Neural crest cell (in vitro differentiated cells): ENCODE measurements at regions not wholly inside any gene's neighbourhood (a gene's known extent, or its start where the extent isn't known, plus 50 kb on each side); places are given as distances from the start of the nearest gene placed in this dataset.

Source experiments
- DNase-seq: peaks from one replicate; pipeline ENCODE4 v3.0.0; 2021; ENCODE audit warnings: low read depth, mixed read lengths, low spot score
- H3K27ac Mint-ChIP-seq: one replicate; pipeline ENCODE4 v1.8.0; 2021; ENCODE audit warnings: mild to moderate bottlenecking, mixed read lengths; ENCODE audit not compliant: unreplicated experiment
- H3K27me3 Mint-ChIP-seq: 2 replicates; pipeline ENCODE4 v1.8.0; 2021; ENCODE audit warnings: low read depth, mild to moderate bottlenecking, mixed read lengths
- H3K36me3 Mint-ChIP-seq: 2 replicates; pipeline ENCODE4 v1.8.0; 2021; ENCODE audit warnings: low read depth, mild to moderate bottlenecking, mixed read lengths
- H3K4me1 Mint-ChIP-seq: 2 replicates; pipeline ENCODE4 v1.8.0; 2021; ENCODE audit warnings: mixed read lengths
- H3K4me3 Mint-ChIP-seq: one replicate; pipeline ENCODE4 v1.8.0; 2021; ENCODE audit warnings: mild to moderate bottlenecking, mixed read lengths
- H3K9me3 Mint-ChIP-seq: 2 replicates; pipeline ENCODE4 v1.8.0; 2021; ENCODE audit warnings: mixed read lengths
- CTCF ChIP-seq: fragments of 200-600 bp; sonication (generic); conservative IDR thresholded peaks from 2 replicates; pipeline ENCODE4 v1.5.0; 2021; ENCODE audit warnings: antibody characterized with exemption, mild to moderate bottlenecking

GRCh38 chr3:83769791-83770663 is 1188.8 kb upstream of the CADM2 start:
- no peaks in the 10 kb centered on the region for H3K27me3 Mint-ChIP-seq
- H3K4me3 Mint-ChIP-seq: no peak overlapping the region
- no peak for DNase-seq
- no peaks in the 10 kb centered on the region for H3K4me1 Mint-ChIP-seq
- no peak overlapping the region for H3K27ac Mint-ChIP-seq
- H3K9me3 Mint-ChIP-seq: peaks cover 3% of the 10 kb centered on the region
- no peaks in the 10 kb centered on the region for H3K36me3 Mint-ChIP-seq
- no peak for TF ChIP-seq CTCF

GRCh38 chr3:83770664-83771402 is 1188.0 kb upstream of the CADM2 start:
- no peak for TF ChIP-seq CTCF
- DNase-seq: no peak
- H3K9me3 Mint-ChIP-seq: peaks cover 3% of the 10 kb centered on the region
- H3K27me3 Mint-ChIP-seq: no peaks in the 10 kb centered on the region
- H3K4me3 Mint-ChIP-seq: no peak overlapping the region
- no peak overlapping the region for H3K27ac Mint-ChIP-seq
- no peaks in the 10 kb centered on the region for H3K4me1 Mint-ChIP-seq
- H3K36me3 Mint-ChIP-seq: no peaks in the 10 kb centered on the region

GRCh38 chr3:83802801-83803200 is 1156.0 kb upstream of the CADM2 start:
- no peak for DNase-seq
- TF ChIP-seq CTCF: no peak
- no peaks in the 10 kb centered on the region for H3K4me1 Mint-ChIP-seq
- no peaks in the 10 kb centered on the region for H3K9me3 Mint-ChIP-seq
- H3K4me3 Mint-ChIP-seq: no peak overlapping the region
- H3K27ac Mint-ChIP-seq: no peak overlapping the region
- H3K36me3 Mint-ChIP-seq: no peaks in the 10 kb centered on the region
- no peaks in the 10 kb centered on the region for H3K27me3 Mint-ChIP-seq

- peaks cover 8% of the 10 kb centered on the region for H3K9me3 Mint-ChIP-seq
- H3K36me3 Mint-ChIP-seq: no peaks in the 10 kb centered on the region
- TF ChIP-seq CTCF: no peak
- H3K27me3 Mint-ChIP-seq: no peaks in the 10 kb centered on the region
- no peaks in the 10 kb centered on the region for H3K4me1 Mint-ChIP-seq
- DNase-seq: no peak
- no peak overlapping the region for H3K27ac Mint-ChIP-seq
- no peak overlapping the region for H3K4me3 Mint-ChIP-seq
These were observed 1151.3 kb upstream of the CADM2 start for GRCh38 chr3:83807511-83807910.

- Mint-ChIP-seq H3K36me3 (no peaks in the 10 kb centered on the region), H3K27ac (no peak overlapping the region), H3K9me3 (peaks cover 13% of the 10 kb centered on the region), H3K4me3 (no peak overlapping the region), H3K27me3 (no peaks in the 10 kb centered on the region), H3K4me1 (no peaks in the 10 kb centered on the region)
- no peak for DNase-seq
- no peak for TF ChIP-seq CTCF
These were observed 1145.6 kb upstream of the CADM2 start for GRCh38 chr3:83813176-83813575.
